22Rv1 (cell line): ENCODE measurements at regions not wholly inside any gene's neighbourhood (a gene's known extent, or its start where the extent isn't known, plus 50 kb on each side); places are given as distances from the start of the nearest gene placed in this dataset.

ENCODE experiments used
- CTCF ChIP-seq: fragments of 450-650 bp; IDR thresholded peaks from 2 replicates; pipeline ENCODE4 v1.5.1; 2017; ENCODE audit warnings: mild to moderate bottlenecking
- ZFX ChIP-seq: fragments of 450-650 bp; IDR thresholded peaks from 2 replicates; pipeline ENCODE4 v1.6.1; 2017; ENCODE audit warnings: antibody characterized with exemption, borderline replicate concordance

GRCh38 chr11:114815176-114815575 is 136.8 kb downstream of the NXPE2 start:
- no peak for TF ChIP-seq CTCF
- no peak for TF ChIP-seq ZFX
